ENCODE measurements at regions not wholly inside any gene's neighbourhood (a gene's known extent, or its start where the extent isn't known, plus 50 kb on each side); places are given as distances from the start of the nearest gene placed in this dataset.

DNA sequence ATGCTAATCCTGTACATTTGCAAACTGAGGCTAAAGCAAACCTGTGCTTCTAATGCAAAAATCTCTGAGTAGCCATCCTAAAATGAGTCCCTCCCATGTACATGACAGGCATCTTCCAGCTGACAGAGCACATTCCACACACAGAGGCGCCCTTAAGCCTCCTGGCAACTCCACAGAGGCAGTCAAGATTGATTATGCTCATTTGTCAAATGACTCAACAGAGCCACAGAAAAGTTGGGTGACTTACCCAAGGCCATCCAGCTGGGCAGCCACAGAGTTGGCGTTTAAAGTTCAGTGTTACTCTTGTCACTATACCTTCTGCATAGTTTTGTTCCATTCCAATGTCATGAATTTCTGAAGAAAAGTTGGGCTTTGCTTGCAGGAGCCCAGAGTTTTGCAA is 394.6 kb upstream of the FGF13 start:
- Histone ChIP-seq H3K9me3 (ENCODE audit: control extremely low read depth in 1 of 3, control insufficient read depth in 2 of 3, insufficient read depth in 1 of 3, low read length in 2 of 3) (no peaks in the 10 kb centered on the region), H3K27me3 (replicated peaks in 1 of 4; ENCODE audit: control extremely low read depth in 1 of 4, control insufficient read depth in 3 of 4, insufficient read depth in 4 of 4, low read length in 3 of 4) (no peaks in the 10 kb centered on the region), H4K20me1 (ENCODE audit: control insufficient read depth, insufficient read depth, low read length, poor library complexity, severe bottlenecking) (no peaks in the 10 kb centered on the region), H3K36me3 (replicated peaks in 1 of 2; ENCODE audit: control extremely low read depth in 1 of 2, control insufficient read depth in 1 of 2, extremely low read depth in 1 of 2, insufficient read depth in 2 of 2, low read length in 1 of 2) (no peaks in the 10 kb centered on the region), H3K4me3 (ENCODE audit: control extremely low read depth in 1 of 5, extremely low read depth in 1 of 5, insufficient read depth in 1 of 5, low read depth in 2 of 5, low read length in 4 of 5) (no peak overlapping the region), H3K9ac (ENCODE audit: low read length) (no peak overlapping the region), H3K4me2 (replicated peaks; ENCODE audit: low read depth, low read length, poor library complexity, severe bottlenecking) (no peak overlapping the region), H3K27ac (ENCODE audit: low read length in 2 of 2) (no peak overlapping the region), H2AFZ (ENCODE audit: insufficient read depth, low read depth, low read length, poor library complexity, severe bottlenecking) (no peak overlapping the region), H3K79me2 (ENCODE audit: control insufficient read depth, insufficient read depth, low read length) (no peaks in the 10 kb centered on the region), H3K4me1 (ENCODE audit: control insufficient read depth in 2 of 2, insufficient read depth in 2 of 2, low read length in 2 of 2) (no peaks in the 10 kb centered on the region)
- WGBS (ENCODE audit: insufficient coverage) = no CpG with 5 or more reads among the region's 2 CpGs
- no peak for ATAC-seq (ENCODE audit: low read depth)
- POLR2A ChIA-PET = no interaction called here
- intact Hi-C loops (cut with micrococcal nuclease) = no loop called here
- H3K27me3 Mint-ChIP-seq = no peaks in the 10 kb centered on the region
- no peak overlapping the region for H3K4me3 Mint-ChIP-seq
- no peak overlapping the region for H3K27ac Mint-ChIP-seq
- TF ChIP-seq, protein P1, sequence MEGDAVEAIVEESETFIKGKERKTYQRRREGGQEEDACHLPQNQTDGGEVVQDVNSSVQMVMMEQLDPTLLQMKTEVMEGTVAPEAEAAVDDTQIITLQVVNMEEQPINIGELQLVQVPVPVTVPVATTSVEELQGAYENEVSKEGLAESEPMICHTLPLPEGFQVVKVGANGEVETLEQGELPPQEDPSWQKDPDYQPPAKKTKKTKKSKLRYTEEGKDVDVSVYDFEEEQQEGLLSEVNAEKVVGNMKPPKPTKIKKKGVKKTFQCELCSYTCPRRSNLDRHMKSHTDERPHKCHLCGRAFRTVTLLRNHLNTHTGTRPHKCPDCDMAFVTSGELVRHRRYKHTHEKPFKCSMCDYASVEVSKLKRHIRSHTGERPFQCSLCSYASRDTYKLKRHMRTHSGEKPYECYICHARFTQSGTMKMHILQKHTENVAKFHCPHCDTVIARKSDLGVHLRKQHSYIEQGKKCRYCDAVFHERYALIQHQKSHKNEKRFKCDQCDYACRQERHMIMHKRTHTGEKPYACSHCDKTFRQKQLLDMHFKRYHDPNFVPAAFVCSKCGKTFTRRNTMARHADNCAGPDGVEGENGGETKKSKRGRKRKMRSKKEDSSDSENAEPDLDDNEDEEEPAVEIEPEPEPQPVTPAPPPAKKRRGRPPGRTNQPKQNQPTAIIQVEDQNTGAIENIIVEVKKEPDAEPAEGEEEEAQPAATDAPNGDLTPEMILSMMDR (IDR thresholded peaks at IDR 0.05) = no peak
- no peak for TF ChIP-seq EZH2 (IDR thresholded peaks at IDR 0.05; ENCODE audit: borderline replicate concordance, insufficient read depth, low read depth, low read length, poor library complexity, severe bottlenecking)
- CTCF ChIA-PET = no interaction called here
- H3K4me1 Mint-ChIP-seq = no peaks in the 10 kb centered on the region
- no peaks in the 10 kb centered on the region for H3K9me3 Mint-ChIP-seq (ENCODE audit: insufficient read depth)
- no peak for DNase-seq

DNA sequence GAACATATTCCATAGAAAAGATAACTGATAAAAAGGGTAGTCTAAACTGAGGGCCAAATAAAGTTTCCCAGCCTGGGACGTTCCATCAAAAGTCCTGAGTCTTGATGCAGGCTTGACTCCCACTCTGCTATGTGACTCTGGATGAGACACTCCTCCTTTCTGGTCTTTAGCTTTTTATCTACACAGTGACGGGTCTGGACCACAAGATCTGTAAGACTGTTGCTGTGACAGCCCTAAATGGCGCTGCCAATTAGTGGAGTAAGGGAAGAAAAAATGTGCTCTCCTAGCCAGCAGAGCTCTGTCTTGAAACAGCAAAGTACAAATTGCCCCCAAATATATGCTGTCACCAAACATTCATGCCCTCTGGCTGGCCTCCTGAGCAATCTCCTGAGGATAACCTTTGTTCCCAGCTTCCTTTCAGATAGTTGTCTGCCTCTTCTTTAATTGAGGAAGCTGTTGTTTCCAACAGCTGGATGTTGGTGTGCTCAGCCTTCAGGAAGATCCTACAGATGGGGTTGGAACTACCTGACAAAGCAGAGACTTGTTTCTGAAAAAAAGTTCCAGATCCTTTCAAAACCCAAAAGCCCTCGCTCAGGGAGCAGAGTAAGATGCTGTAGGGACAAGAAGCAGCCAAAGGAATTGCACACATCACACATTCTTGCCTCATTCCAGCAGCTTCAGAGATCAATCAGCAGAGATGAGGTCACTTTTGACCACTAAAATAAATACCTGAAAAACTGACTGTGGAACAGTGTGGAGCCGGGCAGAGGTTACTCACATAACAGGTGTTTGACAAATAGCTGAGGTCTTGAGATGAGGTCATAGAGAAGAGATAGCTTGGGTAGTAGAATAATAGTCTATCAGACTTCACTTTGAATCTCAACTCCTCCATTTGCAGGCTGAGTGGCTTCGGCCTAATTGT is 383.4 kb upstream of the FGF13 start:
- no peaks in the 10 kb centered on the region for H4K20me1 ChIP-seq (ENCODE audit: control insufficient read depth, insufficient read depth, low read length, poor library complexity, severe bottlenecking)
- TF ChIP-seq, protein P1 (IDR thresholded peaks at IDR 0.05) = no peak
- no peak for TF ChIP-seq EZH2 (IDR thresholded peaks at IDR 0.05; ENCODE audit: borderline replicate concordance, insufficient read depth, low read depth, low read length, poor library complexity, severe bottlenecking)
- no peak overlapping the region for H3K9ac ChIP-seq (ENCODE audit: low read length)
- no peak overlapping the region for H3K4me3 Mint-ChIP-seq
- no peaks in the 10 kb centered on the region for H3K27me3 ChIP-seq (replicated peaks in 1 of 4; ENCODE audit: control extremely low read depth in 1 of 4, control insufficient read depth in 3 of 4, insufficient read depth in 4 of 4, low read length in 3 of 4)
- DNase-seq (no peak), ATAC-seq (ENCODE audit: low read depth) (no peak)
- no peaks in the 10 kb centered on the region for H3K27me3 Mint-ChIP-seq
- no peaks in the 10 kb centered on the region for H3K36me3 ChIP-seq (replicated peaks in 1 of 2; ENCODE audit: control extremely low read depth in 1 of 2, control insufficient read depth in 1 of 2, extremely low read depth in 1 of 2, insufficient read depth in 2 of 2, low read length in 1 of 2)
- ChIA-PET POLR2A (no interaction called here), CTCF (no interaction called here)
- H2AFZ ChIP-seq (ENCODE audit: insufficient read depth, low read depth, low read length, poor library complexity, severe bottlenecking) = no peak overlapping the region
- no peaks in the 10 kb centered on the region for H3K4me1 ChIP-seq (ENCODE audit: control insufficient read depth in 2 of 2, insufficient read depth in 2 of 2, low read length in 2 of 2)
- H3K9me3 ChIP-seq (ENCODE audit: control extremely low read depth in 1 of 3, control insufficient read depth in 2 of 3, insufficient read depth in 1 of 3, low read length in 2 of 3) = no peaks in the 10 kb centered on the region
- H3K9me3 Mint-ChIP-seq (ENCODE audit: insufficient read depth) = no peaks in the 10 kb centered on the region
- no peak overlapping the region for H3K4me3 ChIP-seq (ENCODE audit: control extremely low read depth in 1 of 5, extremely low read depth in 1 of 5, insufficient read depth in 1 of 5, low read depth in 2 of 5, low read length in 4 of 5)
- H3K27ac ChIP-seq (ENCODE audit: low read length in 2 of 2) = no peak overlapping the region
- no CpG with 5 or more reads among the region's 6 CpGs for WGBS (ENCODE audit: insufficient coverage)
- intact Hi-C loops (cut with micrococcal nuclease) = no loop called here
- no peak overlapping the region for H3K27ac Mint-ChIP-seq
- no peaks in the 10 kb centered on the region for H3K79me2 ChIP-seq (ENCODE audit: control insufficient read depth, insufficient read depth, low read length)
- no peaks in the 10 kb centered on the region for H3K4me1 Mint-ChIP-seq
- no peak overlapping the region for H3K4me2 ChIP-seq (replicated peaks; ENCODE audit: low read depth, low read length, poor library complexity, severe bottlenecking)
